GM21447 (cell line): ENCODE measurements at regions not wholly inside any gene's neighbourhood (a gene's known extent, or its start where the extent isn't known, plus 50 kb on each side); places are given as distances from the start of the nearest gene placed in this dataset.
"Not testable (repeated sequence)": the region's sequence is repeated elsewhere in the genome, so short reads cannot be mapped to it uniquely, and the experiment has no call there.

Experiments used
- ATAC-seq: cut with Tn5 transposase; IDR thresholded peaks from one replicate; pipeline ENCODE4 v1.9.1; 2021; ENCODE audit not compliant: unreplicated experiment

- no peak for ATAC-seq
Observed at GRCh38 chr20:12433724-12434123, 516.0 kb downstream of the BTBD3 start.

GRCh38 chr20:12434672-12435071 lies 517.0 kb downstream of the BTBD3 start:
- no peak for ATAC-seq

DNA sequence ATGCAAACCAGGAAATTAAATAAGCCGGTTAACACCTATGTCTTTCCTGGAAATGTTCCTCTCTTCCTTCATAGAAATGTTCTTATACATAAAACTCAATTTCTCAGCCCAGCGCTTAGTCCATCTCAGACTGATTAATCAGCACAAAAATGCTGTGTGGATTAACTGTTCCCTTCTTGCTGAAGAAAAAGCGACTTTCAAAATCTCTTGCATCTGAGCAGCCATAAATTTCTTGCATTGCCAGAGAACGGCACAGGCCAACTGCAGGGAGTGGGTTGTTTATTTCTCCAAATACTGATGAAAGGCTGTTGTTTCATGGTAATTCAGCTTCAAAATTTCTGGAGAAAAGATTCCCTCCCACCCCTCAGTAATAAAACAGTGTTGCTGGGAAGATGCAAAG lies 517.6 kb downstream of the BTBD3 start:
- no peak for ATAC-seq

GRCh38 chr20:12453711-12454110 lies 536.0 kb downstream of the BTBD3 start:
- ATAC-seq, result no peak

- no peak for ATAC-seq
Observed at GRCh38 chr20:12455148-12455547, 537.5 kb downstream of the BTBD3 start.

- ATAC-seq, result no peak
Observed at GRCh38 chr20:12458241-12458640, 540.5 kb downstream of the BTBD3 start.

DNA sequence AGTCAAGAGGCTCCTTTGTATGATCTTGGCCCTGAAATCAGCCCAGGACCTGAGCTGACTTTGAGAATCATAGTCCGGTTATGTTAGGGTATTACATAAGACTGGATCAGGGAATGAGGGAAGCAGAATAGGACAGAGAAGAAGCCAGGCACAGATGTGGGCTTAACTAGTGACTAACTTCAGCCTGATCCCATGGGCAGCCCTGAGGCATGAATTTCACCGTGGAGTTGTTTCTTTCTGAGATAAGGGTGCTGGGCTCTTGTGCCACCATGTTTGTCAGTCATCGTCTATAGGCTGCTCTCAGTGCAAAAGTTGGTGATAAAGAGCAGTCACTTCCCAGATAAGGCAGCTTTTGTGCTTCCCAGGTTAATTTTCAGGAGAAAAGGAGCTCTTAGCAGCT lies 544.7 kb upstream of the SPTLC3 start:
- no peak for ATAC-seq

- no peak for ATAC-seq
Observed at GRCh38 chr20:12466915-12467314, 541.9 kb upstream of the SPTLC3 start.

- ATAC-seq, result no peak
Observed at GRCh38 chr20:12467758-12468157, 541.0 kb upstream of the SPTLC3 start.

DNA sequence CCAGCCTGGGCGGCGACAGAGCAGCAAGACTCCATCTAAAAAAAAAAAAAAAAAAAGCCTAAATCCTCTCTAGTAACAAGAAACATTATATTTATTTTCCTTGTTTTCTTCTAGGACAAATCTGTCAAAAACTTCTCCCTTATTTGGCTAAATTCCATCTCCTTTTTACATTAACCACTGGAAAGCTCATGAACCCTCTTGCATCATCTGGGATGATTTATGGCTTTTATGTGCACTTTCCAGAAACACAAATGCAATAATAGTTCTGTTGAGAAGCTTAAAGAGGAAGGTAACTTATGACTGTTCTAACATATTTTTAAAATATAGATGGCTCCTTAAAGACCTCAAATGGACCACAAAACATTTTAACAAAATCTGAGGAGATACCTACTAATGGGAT lies 526.1 kb upstream of the SPTLC3 start:
- ATAC-seq, result no peak

DNA sequence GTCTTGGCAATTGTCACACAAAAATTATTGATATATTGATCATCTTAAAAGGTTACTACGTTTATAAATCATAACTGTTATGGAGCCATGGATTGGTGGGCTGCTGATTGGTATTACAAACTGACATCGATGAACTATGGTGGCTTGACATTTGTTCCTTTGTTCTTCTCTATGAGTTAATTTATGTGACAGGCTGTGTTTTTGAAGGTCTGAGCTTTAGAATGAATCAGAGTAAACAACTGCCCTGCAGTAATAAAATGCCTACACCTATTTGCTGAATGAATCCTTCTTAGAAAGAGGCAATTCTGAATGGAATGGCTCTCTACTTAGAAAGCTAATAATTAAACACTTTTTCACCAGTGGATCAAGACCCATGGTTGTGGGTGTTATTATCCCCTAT lies 506.3 kb upstream of the SPTLC3 start:
- ATAC-seq, result no peak

DNA sequence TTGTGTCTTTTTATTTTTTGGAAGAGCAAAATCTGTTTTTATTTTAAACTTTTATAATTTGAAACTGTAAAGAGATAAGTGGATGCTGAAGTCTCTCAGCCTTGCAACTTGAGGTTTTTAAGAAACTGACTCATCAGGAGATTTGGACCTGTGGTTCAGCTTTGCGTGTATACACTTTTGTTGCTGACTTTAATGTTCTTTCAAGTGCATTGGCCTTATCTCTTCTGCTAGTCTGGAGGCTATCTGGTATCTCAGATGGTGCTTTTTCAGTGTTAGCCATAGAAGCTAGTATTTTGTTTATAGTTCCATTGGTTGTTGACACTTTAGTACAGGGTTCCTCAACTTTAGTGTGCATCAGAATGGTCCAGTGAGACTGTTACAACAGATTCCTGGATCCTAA lies 504.0 kb upstream of the SPTLC3 start:
- ATAC-seq, result no peak

- no peak for ATAC-seq
Observed at GRCh38 chr20:12511499-12511898, 497.3 kb upstream of the SPTLC3 start.

DNA sequence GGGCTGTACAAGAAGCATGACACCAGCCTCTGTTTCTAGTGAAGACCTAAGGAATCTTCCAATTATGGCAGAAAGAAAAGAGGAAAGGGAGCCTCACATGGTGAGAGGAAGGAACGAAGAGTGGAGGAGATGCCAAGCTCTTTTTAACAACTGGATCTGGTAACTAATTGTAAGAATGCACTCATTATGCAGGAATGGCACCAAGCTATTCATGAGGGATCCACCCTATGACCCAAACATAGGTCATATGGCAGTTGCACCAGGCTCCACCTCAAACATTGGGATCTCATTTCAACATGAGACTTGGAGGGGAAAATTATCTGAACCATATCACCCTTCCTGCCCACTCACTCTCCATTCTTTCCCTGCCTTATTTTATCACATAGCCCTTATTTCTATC lies 496.0 kb upstream of the SPTLC3 start:
- no peak for ATAC-seq

GRCh38 chr20:12528104-12528503 lies 480.7 kb upstream of the SPTLC3 start:
- ATAC-seq, result no peak

- no peak for ATAC-seq
Observed at GRCh38 chr20:12528591-12529041, 480.2 kb upstream of the SPTLC3 start.

- ATAC-seq, result no peak
Observed at GRCh38 chr20:12531626-12532025, 477.1 kb upstream of the SPTLC3 start.

- ATAC-seq, result no peak
Observed at GRCh38 chr20:12535316-12535715, 473.5 kb upstream of the SPTLC3 start.

DNA sequence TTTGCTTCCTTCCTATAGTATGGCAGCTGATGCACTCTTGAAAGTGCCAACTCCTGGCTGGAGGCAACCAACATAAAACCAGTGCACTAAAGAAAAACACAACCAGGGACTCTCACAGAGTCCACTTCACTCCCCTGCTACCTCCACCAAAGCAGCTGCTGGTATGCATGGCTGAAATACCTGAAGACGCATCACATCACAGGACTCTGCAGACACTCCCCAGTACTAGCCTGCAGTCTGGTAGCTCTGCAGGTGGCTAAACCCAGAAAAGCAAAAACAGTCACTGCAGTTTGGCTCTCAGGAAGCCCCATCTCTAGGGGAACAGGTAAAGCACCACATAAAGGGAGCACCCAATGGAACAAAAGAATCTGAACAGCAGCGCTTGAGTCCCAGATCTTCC lies 473.0 kb upstream of the SPTLC3 start:
- ATAC-seq, result no peak

DNA sequence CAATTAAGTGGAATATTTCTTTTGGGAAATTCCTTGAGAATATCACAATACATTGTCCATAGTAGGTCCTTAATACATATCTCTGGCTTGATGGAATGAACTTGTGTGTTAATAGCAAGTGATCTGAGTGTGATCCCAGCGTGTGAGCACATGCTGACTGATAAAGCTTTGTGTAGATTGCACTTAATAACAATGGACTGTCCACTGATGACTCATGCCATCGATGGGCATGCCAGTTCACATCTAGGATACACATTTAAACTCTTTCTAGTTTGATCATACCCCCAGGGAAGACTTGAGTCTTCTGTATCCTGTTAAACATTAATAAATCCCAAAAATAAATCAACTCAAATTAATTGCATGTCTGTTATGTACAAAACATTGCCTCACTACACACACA lies 454.3 kb upstream of the SPTLC3 start:
- ATAC-seq, result no peak

GRCh38 chr20:12555369-12555768 lies 453.4 kb upstream of the SPTLC3 start:
- no peak for ATAC-seq

DNA sequence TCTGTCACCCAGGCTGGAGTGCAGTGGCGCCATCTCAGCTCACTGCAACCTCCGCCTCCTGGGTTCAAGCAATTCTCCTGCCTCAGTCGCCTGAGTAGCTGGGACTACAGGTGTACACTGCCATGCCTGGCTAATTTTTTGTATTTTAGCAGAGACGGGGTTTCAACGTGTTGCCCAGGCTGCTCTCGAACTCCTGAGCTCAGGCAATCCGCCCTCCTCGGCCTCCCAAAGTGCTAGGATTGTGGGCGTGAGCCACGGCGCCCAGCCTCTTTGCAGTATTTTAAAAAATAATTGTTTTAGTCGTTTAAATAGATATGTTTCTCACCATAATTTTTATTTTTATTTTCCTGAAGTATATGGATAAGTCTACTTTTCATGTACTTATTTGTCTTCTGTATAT lies 452.9 kb upstream of the SPTLC3 start:
- ATAC-seq, result not testable (repeated sequence)

DNA sequence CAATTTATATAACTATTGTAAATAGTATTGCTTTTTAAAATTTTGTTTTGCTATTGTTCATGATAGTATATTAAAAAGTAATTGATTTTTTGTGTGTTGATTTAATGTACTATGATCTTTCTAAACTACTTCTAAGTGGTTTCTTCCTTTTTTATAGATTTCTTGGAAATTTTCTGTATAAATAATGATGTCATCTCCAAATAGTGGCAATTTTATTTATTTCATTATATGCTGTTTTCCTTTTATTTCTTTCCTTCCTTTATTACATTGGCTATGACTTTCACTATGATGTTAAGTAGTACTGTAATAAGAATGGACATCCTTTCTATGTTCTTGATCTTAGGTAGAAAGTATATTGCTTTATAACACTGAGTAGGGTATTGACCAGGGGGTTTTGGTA lies 451.5 kb upstream of the SPTLC3 start:
- no peak for ATAC-seq

- no peak for ATAC-seq
Observed at GRCh38 chr20:12564979-12565378, 443.8 kb upstream of the SPTLC3 start.
